ENCODE measurements at regions not wholly inside any gene's neighbourhood (a gene's known extent, or its start where the extent isn't known, plus 50 kb on each side); places are given as distances from the start of the nearest gene placed in this dataset.

DNA sequence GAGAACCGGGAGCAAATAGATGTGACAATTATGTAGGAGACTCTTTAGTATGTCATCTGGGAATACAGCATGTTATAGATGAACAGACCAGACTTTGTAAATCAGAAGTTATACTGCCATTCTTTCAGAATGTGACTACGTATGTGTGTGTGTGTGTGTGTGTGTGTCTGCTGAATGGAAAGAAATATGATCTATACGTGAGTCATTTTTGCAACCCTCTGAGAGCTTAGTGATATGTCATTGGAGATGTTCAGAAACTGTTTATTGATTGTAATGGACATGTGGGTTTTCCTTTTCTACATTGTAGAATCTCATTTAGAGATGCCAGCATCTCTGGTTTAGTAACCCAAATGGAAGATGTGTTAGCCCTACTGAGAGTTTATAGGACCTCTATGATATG, 731.5 kb downstream of the TLE1 start:
- no peak for DNase-seq (ENCODE audit: extremely low read depth, low read depth, low spot score)

DNA sequence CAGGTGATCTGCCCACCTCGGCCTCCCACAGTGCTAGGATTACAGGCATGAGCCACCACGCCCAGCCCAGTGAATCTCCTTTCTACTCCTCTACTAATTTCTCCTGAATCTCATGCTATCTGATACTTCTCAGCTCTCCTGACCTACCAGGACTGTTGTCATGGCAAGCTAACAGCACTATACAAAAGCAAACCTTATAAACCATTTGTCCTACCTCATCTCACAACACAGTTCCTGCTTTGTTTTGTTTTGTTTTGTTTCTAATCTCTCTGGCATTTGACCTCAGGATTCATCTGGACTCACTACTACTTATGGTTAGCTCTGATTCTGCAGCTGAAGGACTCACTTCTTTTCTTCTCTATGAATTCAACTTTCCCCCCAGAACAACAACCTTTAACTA, 734.8 kb downstream of the TLE1 start:
- no peak for DNase-seq (ENCODE audit: extremely low read depth, low read depth, low spot score)

GRCh38 chr9:80952363-80952922, 736.9 kb downstream of the TLE1 start:
- no peak for DNase-seq (ENCODE audit: extremely low read depth, low read depth, low spot score)

- no peak for DNase-seq (ENCODE audit: extremely low read depth, low read depth, low spot score)
These were observed 737.7 kb downstream of the TLE1 start for GRCh38 chr9:80951675-80952074.

DNA sequence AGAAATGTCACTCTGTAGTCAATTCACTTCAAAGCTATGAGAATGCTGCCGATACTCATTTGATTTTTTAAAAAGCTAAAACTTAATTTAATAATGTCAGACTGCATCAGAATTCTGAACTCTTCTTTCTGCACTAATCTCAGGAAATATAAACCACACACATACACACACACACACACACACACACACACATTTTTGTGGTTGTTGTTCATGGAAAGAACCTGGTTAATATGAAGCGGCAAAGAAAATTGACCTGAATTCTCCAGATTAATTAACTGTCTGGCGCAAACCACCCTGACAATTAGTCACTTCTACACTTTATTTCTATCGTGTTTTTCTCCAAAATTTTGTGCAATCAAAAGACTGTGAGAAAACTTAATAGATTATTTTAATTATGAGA, 740.5 kb downstream of the TLE1 start:
- no peak for DNase-seq (ENCODE audit: extremely low read depth, low read depth, low spot score)

- no peak for DNase-seq (ENCODE audit: extremely low read depth, low read depth, low spot score)
These were observed 741.3 kb downstream of the TLE1 start for GRCh38 chr9:80948066-80948465.

- DNase-seq (ENCODE audit: extremely low read depth, low read depth, low spot score), result no peak
These were observed 742.7 kb downstream of the TLE1 start for GRCh38 chr9:80946496-80947170.

DNA sequence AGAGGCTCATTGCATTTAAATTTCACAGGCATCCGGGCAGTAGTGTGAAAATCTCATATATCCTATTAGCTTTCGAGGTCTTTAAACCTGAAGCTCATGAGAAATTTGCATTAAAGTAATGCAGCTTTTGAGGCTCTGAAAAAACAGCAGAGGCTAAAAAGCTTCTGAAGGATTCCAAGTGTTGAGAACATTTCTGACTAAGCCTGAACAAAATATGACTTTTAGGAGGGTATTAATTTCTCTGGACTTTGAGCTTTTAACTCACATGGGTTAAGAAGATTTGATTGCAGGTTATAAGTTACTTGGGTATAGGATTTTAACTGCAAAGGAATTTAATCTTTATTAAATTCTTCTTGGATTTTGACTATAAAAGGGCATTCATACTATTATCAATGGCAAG, 743.9 kb downstream of the TLE1 start:
- no peak for DNase-seq (ENCODE audit: extremely low read depth, low read depth, low spot score)

- no peak for DNase-seq (ENCODE audit: extremely low read depth, low read depth, low spot score)
These were observed 751.7 kb downstream of the TLE1 start for GRCh38 chr9:80937645-80938044.

GRCh38 chr9:80934095-80934494, 755.3 kb downstream of the TLE1 start:
- no peak for DNase-seq (ENCODE audit: extremely low read depth, low read depth, low spot score)

DNA sequence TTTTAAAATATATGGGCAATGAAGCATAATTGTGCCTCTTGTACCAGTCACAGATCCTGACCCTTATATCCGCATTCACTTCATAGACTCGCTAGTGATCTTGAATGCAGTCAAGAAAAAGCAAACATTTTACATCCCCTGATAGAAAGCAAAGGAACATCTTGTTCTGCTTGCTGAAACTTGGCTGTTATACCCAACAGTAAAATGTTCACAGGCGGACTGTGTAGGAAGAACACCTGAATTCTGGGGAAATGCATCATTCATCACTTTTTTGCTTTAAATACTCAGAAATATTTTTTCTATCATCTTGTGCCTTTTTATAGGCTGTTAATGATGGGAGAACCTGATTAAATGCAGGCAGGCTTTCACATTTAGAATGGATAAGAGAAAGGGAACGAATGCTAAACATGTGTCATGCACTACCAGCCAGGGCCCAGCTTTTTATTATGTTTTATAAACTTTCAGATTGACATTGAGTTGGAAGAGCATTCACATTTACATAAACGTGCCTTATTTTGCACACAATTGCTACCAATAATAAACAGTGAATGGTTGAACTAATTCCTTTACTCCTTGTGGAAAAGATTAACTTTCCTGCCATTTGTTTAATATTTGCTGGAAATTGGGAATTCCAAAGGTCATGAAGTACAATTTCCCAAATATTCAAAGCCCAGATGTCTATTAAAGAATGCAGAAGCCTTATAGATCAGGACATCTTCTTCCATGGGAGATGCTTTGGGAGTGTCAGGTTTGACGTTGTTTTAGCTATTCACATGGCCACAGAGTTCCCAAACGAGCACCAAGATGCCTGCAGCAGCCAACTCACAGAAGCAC, 756.2 kb downstream of the TLE1 start:
- DNase-seq (ENCODE audit: extremely low read depth, low read depth, low spot score), result no peak

DNA sequence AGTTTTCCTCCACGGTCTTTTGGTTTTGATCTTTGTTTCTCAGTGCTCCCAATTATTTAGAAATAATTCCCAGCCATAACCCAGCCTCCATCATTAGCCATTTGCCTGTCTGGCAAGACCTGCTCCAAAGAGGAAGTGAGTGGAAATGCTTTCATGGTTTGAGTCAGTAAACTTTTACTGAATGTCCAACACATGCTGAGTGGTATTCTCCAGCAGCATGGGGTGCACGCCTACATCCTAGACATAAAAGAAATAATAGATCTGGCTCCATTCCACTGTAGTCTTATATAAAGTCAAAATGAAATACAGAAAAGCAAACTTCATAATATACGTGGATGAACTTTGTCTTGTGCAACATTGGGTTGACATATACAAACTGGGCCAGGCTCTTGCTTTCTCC, 757.2 kb downstream of the TLE1 start:
- no peak for DNase-seq (ENCODE audit: extremely low read depth, low read depth, low spot score)

GRCh38 chr9:80931163-80931562, 758.2 kb downstream of the TLE1 start:
- DNase-seq (ENCODE audit: extremely low read depth, low read depth, low spot score), result no peak

DNA sequence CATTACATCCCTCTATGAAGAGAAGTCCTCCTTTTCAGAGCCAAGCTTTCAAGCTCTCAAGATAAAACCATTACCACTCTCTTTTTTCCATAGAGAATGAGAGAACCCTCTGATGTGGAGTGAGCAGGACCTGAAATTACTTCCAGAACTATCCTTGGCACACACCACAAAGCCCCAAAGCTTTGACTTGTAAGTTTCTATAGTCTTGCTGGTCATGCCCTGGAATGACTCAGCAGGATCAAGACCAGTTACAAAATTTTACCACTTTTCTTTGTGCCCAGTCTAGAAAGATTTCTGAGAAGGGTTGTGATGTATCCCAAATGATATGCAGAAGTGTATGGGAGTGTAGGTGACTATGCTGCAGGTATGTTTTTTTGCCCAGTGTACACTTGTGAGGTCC, 760.6 kb downstream of the TLE1 start:
- no peak for DNase-seq (ENCODE audit: extremely low read depth, low read depth, low spot score)

DNA sequence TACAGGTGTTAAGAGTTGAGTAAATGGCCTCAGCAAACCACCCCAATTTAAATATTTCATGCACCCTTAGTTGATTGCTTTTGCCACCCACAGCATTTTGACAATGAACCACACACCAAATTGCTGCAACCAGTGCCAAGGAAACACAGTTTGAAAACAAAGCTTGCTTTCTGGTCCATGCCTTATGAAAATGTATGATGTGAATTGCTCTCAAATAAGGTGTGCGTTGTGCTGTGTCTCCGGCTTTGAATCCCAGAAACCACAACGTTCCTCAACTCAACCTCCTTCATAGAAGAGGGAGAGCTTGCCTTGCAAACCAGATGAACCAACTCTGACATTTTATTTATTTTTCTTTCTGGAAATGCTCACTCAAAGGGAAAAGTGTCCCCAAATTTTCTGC, 762.7 kb downstream of the TLE1 start:
- DNase-seq (ENCODE audit: extremely low read depth, low read depth, low spot score), result no peak

- DNase-seq (ENCODE audit: extremely low read depth, low read depth, low spot score), result no peak
These were observed 766.8 kb downstream of the TLE1 start for GRCh38 chr9:80922544-80922943.

DNA sequence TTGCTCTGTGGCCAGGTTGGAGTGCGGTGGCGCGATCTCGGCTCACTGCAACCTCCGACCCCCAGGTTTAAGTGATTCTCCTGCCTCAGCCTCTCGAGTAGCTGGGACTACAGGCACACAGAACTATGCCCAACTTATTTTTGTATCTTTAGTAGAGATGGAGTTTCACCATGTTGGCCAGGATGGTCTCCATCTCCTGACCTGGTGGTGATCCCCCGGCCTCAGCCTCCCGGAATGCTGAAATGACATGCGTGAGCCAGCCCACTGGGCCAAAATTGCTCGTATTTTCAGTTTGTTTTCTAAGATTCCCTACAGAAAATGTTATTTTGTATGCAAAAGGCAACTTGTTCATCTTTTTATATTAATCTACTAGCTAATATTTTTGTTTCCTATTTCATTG, 782.6 kb downstream of the TLE1 start:
- no peak for DNase-seq (ENCODE audit: extremely low read depth, low read depth, low spot score)

- DNase-seq (ENCODE audit: extremely low read depth, low read depth, low spot score), result no peak
These were observed 790.1 kb downstream of the TLE1 start for GRCh38 chr9:80899208-80899607.

DNA sequence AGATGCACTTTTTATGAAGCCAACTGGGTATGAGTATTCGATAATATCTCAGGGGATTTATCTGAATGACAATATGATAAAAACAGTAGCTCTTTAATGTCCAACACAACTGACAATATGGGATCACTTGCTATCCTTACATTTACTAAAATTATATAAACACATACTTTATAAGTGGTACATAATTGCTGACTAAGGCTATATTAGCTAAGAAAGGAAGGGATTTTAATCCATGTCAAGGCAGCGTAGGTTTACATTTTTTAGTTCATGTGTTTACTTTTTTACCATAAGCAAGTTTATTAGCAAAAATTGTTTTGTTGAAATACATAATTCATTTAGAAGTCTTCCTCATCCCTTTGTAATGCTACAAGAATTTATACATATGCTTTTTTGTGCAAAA, 796.2 kb downstream of the TLE1 start:
- DNase-seq (ENCODE audit: extremely low read depth, low read depth, low spot score), result no peak

GRCh38 chr9:80892703-80893102, 796.6 kb downstream of the TLE1 start:
- DNase-seq (ENCODE audit: extremely low read depth, low read depth, low spot score), result no peak

GRCh38 chr9:80890124-80890523, 799.2 kb downstream of the TLE1 start:
- no peak for DNase-seq (ENCODE audit: extremely low read depth, low read depth, low spot score)

DNA sequence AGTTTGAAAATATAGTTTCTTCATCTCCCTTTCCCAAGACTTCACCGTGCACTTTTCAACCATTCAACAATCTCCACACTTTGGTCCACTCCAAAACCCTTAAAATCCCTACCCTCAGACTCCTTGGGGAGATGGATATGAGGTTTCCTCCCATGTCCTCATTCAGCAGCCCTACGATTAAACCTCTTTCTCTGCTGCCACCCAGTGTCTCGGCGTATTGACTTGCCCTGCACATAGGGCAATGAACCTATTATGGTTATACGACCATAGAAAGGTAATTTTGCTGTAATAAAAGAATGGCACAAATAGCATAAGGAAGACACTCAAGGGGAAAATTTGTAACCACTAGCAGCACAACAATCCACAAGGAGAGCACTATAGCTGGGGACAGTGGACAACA, 803.5 kb downstream of the TLE1 start:
- no peak for DNase-seq (ENCODE audit: extremely low read depth, low read depth, low spot score)

Data from glomerular endothelial cell (primary cell).